Neuronal stem cell (in vitro differentiated cells): ENCODE measurements at regions not wholly inside any gene's neighbourhood (a gene's known extent, or its start where the extent isn't known, plus 50 kb on each side); places are given as distances from the start of the nearest gene placed in this dataset.

ENCODE experiments used
- DNase-seq: peaks from one replicate; pipeline ENCODE4 v3.0.0-alpha.2; 2013; ENCODE audit warnings: low spot score
- H2AFZ ChIP-seq: one replicate; pipeline ENCODE4 v1.6.1; 2013; ENCODE audit warnings: mild to moderate bottlenecking, low read length, inconsistent platforms
- H2AK5ac ChIP-seq: 2 replicates; pipeline ENCODE4 v1.6.1; 2013; ENCODE audit warnings: low read depth, mild to moderate bottlenecking, inconsistent platforms, low read length, moderate library complexity, mixed read lengths
- H2BK120ac ChIP-seq: 2 replicates; pipeline ENCODE4 v1.6.1; 2013; ENCODE audit warnings: low read depth, mild to moderate bottlenecking, inconsistent platforms, low read length, moderate library complexity, mixed read lengths
- H2BK12ac ChIP-seq: one replicate; pipeline ENCODE4 v1.6.1; 2013; ENCODE audit warnings: low read length, inconsistent platforms
- H2BK15ac ChIP-seq: 2 replicates; pipeline ENCODE4 v1.6.1; 2013; ENCODE audit warnings: mild to moderate bottlenecking, low read length, inconsistent platforms, mixed read lengths
- H2BK5ac ChIP-seq: one replicate; pipeline ENCODE4 v1.6.1; 2013; ENCODE audit warnings: inconsistent platforms, mild to moderate bottlenecking, low read length, moderate library complexity
- H3K14ac ChIP-seq: one replicate; pipeline ENCODE4 v1.6.1; 2013; ENCODE audit warnings: low read length, inconsistent platforms
- H3K18ac ChIP-seq: 2 replicates; pipeline ENCODE4 v1.6.1; 2013; ENCODE audit warnings: low read length, inconsistent platforms
- H3K23ac ChIP-seq: 2 replicates; pipeline ENCODE4 v1.6.1; 2013; ENCODE audit warnings: low read depth, mild to moderate bottlenecking, mixed read lengths, low read length, inconsistent platforms; ENCODE audit not compliant: poor library complexity
- H3K27ac ChIP-seq: replicated peaks from 3 replicates; pipeline ENCODE4 v1.5.1; 2013; ENCODE audit warnings: low read length, inconsistent platforms
- H3K27me3 ChIP-seq, 3 experiments: 2 replicates each; pipeline ENCODE4 v1.6.1; 2013; ENCODE audit warnings: low read length in 3 of 3, mild to moderate bottlenecking in 2 of 3, inconsistent platforms in 1 of 3, low read depth in 1 of 3, mixed read lengths in 1 of 3, moderate library complexity in 1 of 3; ENCODE audit not compliant: control insufficient read depth in 3 of 3, insufficient read depth in 3 of 3
- H3K36me3 ChIP-seq, 2 donors: replicated peaks in 1 of 2; 2 replicates each; pipeline ENCODE4 v1.6.1; 2013; ENCODE audit warnings: low read length in 2 of 2; ENCODE audit not compliant: control insufficient read depth in 2 of 2, insufficient read depth in 2 of 2
- H3K4ac ChIP-seq: 2 replicates; pipeline ENCODE4 v1.6.1; 2013; ENCODE audit warnings: inconsistent platforms, mild to moderate bottlenecking, low read length, moderate library complexity
- H3K4me1 ChIP-seq, 2 donors: 1 replicate in 1 of 2; 2 replicates in 1 of 2; pipeline ENCODE4 v1.6.1; 2013; ENCODE audit warnings: low read length in 2 of 2, low read depth in 1 of 2; ENCODE audit not compliant: control insufficient read depth in 2 of 2, insufficient read depth in 1 of 2
- H3K4me2 ChIP-seq: one replicate; pipeline ENCODE4 v1.6.1; 2013; ENCODE audit warnings: mild to moderate bottlenecking, low read length, inconsistent platforms; ENCODE audit not compliant: insufficient read depth, poor library complexity, severe bottlenecking
- H3K4me3 ChIP-seq, 2 donors: 2 replicates each; pipeline ENCODE4 v1.5.1; 2013; ENCODE audit warnings: low read length in 2 of 2, mild to moderate bottlenecking in 2 of 2, inconsistent platforms in 1 of 2, moderate library complexity in 1 of 2
- H3K79me1 ChIP-seq: one replicate; pipeline ENCODE4 v1.6.1; 2013; ENCODE audit warnings: low read depth, mild to moderate bottlenecking, inconsistent platforms, low read length, moderate library complexity
- H3K9ac ChIP-seq: one replicate; pipeline ENCODE4 v1.6.1; 2013; ENCODE audit warnings: mild to moderate bottlenecking, low read depth, low read length, inconsistent platforms; ENCODE audit not compliant: poor library complexity
- H3K9me3 ChIP-seq, 2 donors: replicated peaks in 1 of 2; 2 replicates each; pipeline versions ENCODE3 to v1.6.1; 2013; ENCODE audit warnings: low read length in 2 of 2, mild to moderate bottlenecking in 2 of 2, inconsistent platforms in 1 of 2, low read depth in 1 of 2, mixed read lengths in 1 of 2, moderate library complexity in 1 of 2; ENCODE audit not compliant: control insufficient read depth in 2 of 2, insufficient read depth in 1 of 2
- H4K8ac ChIP-seq: one replicate; pipeline ENCODE4 v1.6.1; 2013; ENCODE audit warnings: low read depth, mild to moderate bottlenecking, inconsistent platforms, low read length, moderate library complexity
- H4K91ac ChIP-seq: one replicate; pipeline ENCODE4 v1.6.1; 2013; ENCODE audit warnings: low read length, low read depth, mild to moderate bottlenecking, inconsistent platforms; ENCODE audit not compliant: poor library complexity
- WGBS, 2 donors: extraction: QIAGEN DNeasy Blood & Tissue Kit; methylation state at CpG; one replicate each; pipeline ENCODE4 v1.1.7; 2013; ENCODE audit warnings: missing lambda C conversion rate in 2 of 2, mixed read lengths in 1 of 2; ENCODE audit not compliant: insufficient read length in 2 of 2, insufficient replicate concordance in 1 of 2; ENCODE audit errors: extremely low coverage in 2 of 2; 5-methylcytosine and 5-hydroxymethylcytosine counted together

GRCh38 chr3:177585271-177585670 lies 388.0 kb upstream of the TBL1XR1 start:
- peaks cover 0 to 7% of the 10 kb centered on the region in 2 donors for H3K9me3 ChIP-seq
- H3K18ac ChIP-seq = peak overlapping the region; percentile 27
- no peak overlapping the region for H2BK5ac ChIP-seq
- no peak overlapping the region for H2BK12ac ChIP-seq
- peaks cover 7 to 13% of the 10 kb centered on the region in 2 donors for H3K4me1 ChIP-seq
- H3K4ac ChIP-seq = no peak overlapping the region
- DNase-seq = no peak
- no peak overlapping the region for H4K8ac ChIP-seq
- H2AFZ ChIP-seq = no peak overlapping the region
- H3K14ac ChIP-seq = no peak overlapping the region
- H3K9ac ChIP-seq = no peak overlapping the region
- H3K23ac ChIP-seq = no peak overlapping the region
- WGBS, 2 donors = no CpG with 5 or more reads among the region's 3 CpGs
- no peak overlapping the region for H2BK15ac ChIP-seq
- H3K27ac ChIP-seq = no peak overlapping the region
- no peak overlapping the region for H4K91ac ChIP-seq
- H3K27me3 ChIP-seq = no peaks in the 10 kb centered on the region
- H3K36me3 ChIP-seq = no peaks in the 10 kb centered on the region
- H2BK120ac ChIP-seq = no peak overlapping the region
- H3K4me3 ChIP-seq = no peak overlapping the region
- H3K79me1 ChIP-seq = no peaks in the 10 kb centered on the region
- H3K4me2 ChIP-seq = no peak overlapping the region
- no peak overlapping the region for H2AK5ac ChIP-seq

GRCh38 chr3:177589041-177589650 lies 391.9 kb upstream of the TBL1XR1 start:
- no peak overlapping the region for H4K91ac ChIP-seq
- no peak overlapping the region for H3K4me2 ChIP-seq
- no peak overlapping the region for H3K4ac ChIP-seq
- no peak overlapping the region for H2BK15ac ChIP-seq
- no peak overlapping the region for H2BK12ac ChIP-seq
- no peak overlapping the region for H2BK5ac ChIP-seq
- H3K14ac ChIP-seq = no peak overlapping the region
- H3K9ac ChIP-seq = no peak overlapping the region
- H3K23ac ChIP-seq = no peak overlapping the region
- H3K79me1 ChIP-seq = no peaks in the 10 kb centered on the region
- H3K4me1 ChIP-seq = peaks cover 16 to 24% of the 10 kb centered on the region in 2 donors
- no CpG with 5 or more reads among the region's 3 CpGs for WGBS, 2 donors
- H2AK5ac ChIP-seq = no peak overlapping the region
- no peaks in the 10 kb centered on the region for H3K36me3 ChIP-seq
- no peaks in the 10 kb centered on the region for H3K27me3 ChIP-seq
- H3K9me3 ChIP-seq = peaks cover 0 to 7% of the 10 kb centered on the region in 2 donors
- H4K8ac ChIP-seq = no peak overlapping the region
- H3K27ac ChIP-seq = no peak overlapping the region
- no peak for DNase-seq
- no peak overlapping the region for H3K18ac ChIP-seq
- no peak overlapping the region for H2AFZ ChIP-seq
- H3K4me3 ChIP-seq = no peak overlapping the region
- H2BK120ac ChIP-seq = no peak overlapping the region

- Histone ChIP-seq H2AK5ac (no peak overlapping the region), H3K18ac (no peak overlapping the region), H4K8ac (no peak overlapping the region), H3K9ac (no peak overlapping the region), H2AFZ (no peak overlapping the region), H3K4me3 (no peak overlapping the region), H3K14ac (no peak overlapping the region), H3K4me1 (peaks cover 16 to 24% of the 10 kb centered on the region in 2 donors), H2BK12ac (no peak overlapping the region), H3K79me1 (no peaks in the 10 kb centered on the region), H2BK120ac (no peak overlapping the region), H3K4me2 (no peak overlapping the region), H3K23ac (no peak overlapping the region), H3K27ac (peak overlapping the region; percentile 43), H3K9me3 (peaks cover 0 to 7% of the 10 kb centered on the region in 2 donors), H3K27me3 (no peaks in the 10 kb centered on the region), H2BK5ac (no peak overlapping the region), H3K4ac (no peak overlapping the region), H2BK15ac (no peak overlapping the region), H4K91ac (no peak overlapping the region), H3K36me3 (no peaks in the 10 kb centered on the region)
- DNase-seq = peak; percentile 45
- no CpG with 5 or more reads among the region's 4 CpGs for WGBS, 2 donors
These were observed 392.7 kb upstream of the TBL1XR1 start for GRCh38 chr3:177589911-177590381.

- Histone ChIP-seq H2BK15ac (no peak overlapping the region), H3K79me1 (no peaks in the 10 kb centered on the region), H2BK12ac (no peak overlapping the region), H2AK5ac (no peak overlapping the region), H4K8ac (no peak overlapping the region), H3K4me1 (peaks cover 16 to 24% of the 10 kb centered on the region in 2 donors), H3K4ac (no peak overlapping the region), H3K18ac (no peak overlapping the region), H3K27ac (no peak overlapping the region), H3K4me3 (no peak overlapping the region), H3K27me3 (no peaks in the 10 kb centered on the region), H3K23ac (no peak overlapping the region), H2BK120ac (no peak overlapping the region), H3K9ac (no peak overlapping the region), H3K4me2 (no peak overlapping the region), H3K14ac (no peak overlapping the region), H2BK5ac (no peak overlapping the region), H4K91ac (no peak overlapping the region), H3K9me3 (peaks cover 0 to 7% of the 10 kb centered on the region in 2 donors), H3K36me3 (no peaks in the 10 kb centered on the region), H2AFZ (peak overlapping the region; percentile 62)
- no CpG with 5 or more reads among the region's 1 CpG for WGBS, 2 donors
- no peak for DNase-seq
These were observed 393.5 kb upstream of the TBL1XR1 start for GRCh38 chr3:177590826-177591225.
